Epithelial cell of esophagus (primary cell): ENCODE measurements at regions not wholly inside any gene's neighbourhood (a gene's known extent, or its start where the extent isn't known, plus 50 kb on each side); places are given as distances from the start of the nearest gene placed in this dataset.
A peak's percentile ranks its signal among the peaks of the same experiment; 100 is the strongest.

Experiments used
- DNase-seq: peaks from one replicate; pipeline ENCODE4 v3.0.0; 2010; ENCODE audit warnings: low read depth
- H3K4me3 ChIP-seq: 2 replicates; pipeline ENCODE4 v1.5.1; 2011; ENCODE audit warnings: mild to moderate bottlenecking, low read length, control low read depth
- TF ChIP-seq, protein P1 (sequence below): IDR thresholded peaks from 2 replicates; pipeline ENCODE4 v1.5.1; 2011; ENCODE audit warnings: low read depth, mild to moderate bottlenecking, low read length, control low read depth, inconsistent platforms; ENCODE audit not compliant: insufficient read depth; ENCODE audit errors: missing control alignments

DNA sequence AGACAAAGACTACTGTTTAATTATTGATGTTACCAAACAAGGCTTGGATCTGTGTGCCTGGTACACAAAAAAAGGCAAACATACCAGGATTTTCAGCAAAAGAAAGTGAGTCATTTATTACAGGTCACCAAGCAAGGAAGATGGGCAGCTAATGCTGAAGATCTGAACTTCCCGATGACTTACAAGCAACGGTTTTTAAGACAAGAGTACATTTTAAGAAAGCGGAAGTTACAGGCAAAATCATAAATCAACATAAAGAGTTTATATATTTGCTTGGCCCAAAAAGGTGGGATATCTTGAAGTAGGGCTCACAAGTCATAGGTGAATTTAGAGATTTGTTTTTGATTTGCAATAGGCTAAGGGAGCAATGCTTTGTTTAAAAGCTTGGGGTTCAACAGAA is 125.4 kb upstream of the SPATA16 start:
- no peak for DNase-seq
- TF ChIP-seq, protein P1, sequence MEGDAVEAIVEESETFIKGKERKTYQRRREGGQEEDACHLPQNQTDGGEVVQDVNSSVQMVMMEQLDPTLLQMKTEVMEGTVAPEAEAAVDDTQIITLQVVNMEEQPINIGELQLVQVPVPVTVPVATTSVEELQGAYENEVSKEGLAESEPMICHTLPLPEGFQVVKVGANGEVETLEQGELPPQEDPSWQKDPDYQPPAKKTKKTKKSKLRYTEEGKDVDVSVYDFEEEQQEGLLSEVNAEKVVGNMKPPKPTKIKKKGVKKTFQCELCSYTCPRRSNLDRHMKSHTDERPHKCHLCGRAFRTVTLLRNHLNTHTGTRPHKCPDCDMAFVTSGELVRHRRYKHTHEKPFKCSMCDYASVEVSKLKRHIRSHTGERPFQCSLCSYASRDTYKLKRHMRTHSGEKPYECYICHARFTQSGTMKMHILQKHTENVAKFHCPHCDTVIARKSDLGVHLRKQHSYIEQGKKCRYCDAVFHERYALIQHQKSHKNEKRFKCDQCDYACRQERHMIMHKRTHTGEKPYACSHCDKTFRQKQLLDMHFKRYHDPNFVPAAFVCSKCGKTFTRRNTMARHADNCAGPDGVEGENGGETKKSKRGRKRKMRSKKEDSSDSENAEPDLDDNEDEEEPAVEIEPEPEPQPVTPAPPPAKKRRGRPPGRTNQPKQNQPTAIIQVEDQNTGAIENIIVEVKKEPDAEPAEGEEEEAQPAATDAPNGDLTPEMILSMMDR = no peak
- H3K4me3 ChIP-seq = no peak overlapping the region

DNA sequence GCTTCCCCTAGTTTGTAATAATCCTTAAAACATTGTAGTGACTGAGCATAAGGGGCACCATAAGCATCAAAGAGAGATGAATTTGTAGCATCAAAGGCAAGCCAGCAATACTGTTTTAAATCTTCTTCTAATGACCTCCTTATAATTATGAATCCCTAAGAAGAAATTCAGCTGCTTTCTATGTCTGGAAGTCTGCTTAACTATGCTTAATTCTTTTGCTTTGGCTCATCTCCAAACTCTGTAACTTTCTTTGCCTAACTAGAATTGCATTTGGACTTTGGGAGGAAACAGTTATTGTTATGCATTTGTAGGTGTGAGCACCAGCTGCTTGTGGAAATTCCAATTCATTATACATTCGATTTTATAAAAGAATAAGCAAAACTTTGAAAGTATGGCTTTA is 117.7 kb upstream of the SPATA16 start:
- no peak overlapping the region for H3K4me3 ChIP-seq
- TF ChIP-seq, protein P1 = no peak
- no peak for DNase-seq

DNA sequence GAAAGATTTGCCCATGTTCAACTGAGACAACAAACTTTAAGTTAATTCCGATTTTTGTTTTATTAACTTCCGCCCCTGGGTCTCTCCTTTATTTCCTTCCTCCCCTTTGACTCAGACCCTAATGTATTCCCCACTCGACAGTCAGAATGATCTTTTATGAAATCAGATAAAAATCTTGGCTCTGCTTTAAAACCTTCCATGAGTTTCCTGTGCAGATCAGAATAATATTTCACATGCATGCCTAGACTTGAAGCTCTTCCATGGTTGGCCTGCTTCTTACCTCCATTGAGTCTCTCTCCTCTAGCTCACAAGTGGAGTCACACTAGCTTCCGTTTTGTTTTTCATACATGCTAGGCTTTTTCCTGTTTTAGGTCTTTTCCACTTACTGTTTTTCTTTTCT is 116.8 kb upstream of the SPATA16 start:
- no peak overlapping the region for H3K4me3 ChIP-seq
- peak; percentile 9 for DNase-seq
- TF ChIP-seq, protein P1 = no peak

DNA sequence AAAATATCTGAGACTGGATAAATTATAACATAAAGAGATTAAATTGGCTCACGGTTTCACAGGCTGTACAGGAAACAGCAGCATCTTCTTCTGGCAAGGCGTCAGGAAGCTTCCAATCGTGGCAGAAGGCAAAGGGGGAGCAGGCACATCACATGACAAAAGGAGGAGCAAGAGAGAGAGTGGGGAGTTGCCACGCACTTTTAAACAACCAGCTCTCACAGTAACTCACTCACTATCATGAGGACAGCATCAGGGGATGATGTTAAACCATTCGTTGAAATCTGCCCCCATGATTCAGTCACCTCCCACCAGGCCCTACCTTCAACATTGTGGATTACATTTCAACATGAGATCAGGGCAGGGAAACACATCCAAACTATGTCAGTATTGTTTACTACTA is 114.5 kb upstream of the SPATA16 start:
- TF ChIP-seq, protein P1 = no peak
- no peak for DNase-seq
- no peak overlapping the region for H3K4me3 ChIP-seq

DNA sequence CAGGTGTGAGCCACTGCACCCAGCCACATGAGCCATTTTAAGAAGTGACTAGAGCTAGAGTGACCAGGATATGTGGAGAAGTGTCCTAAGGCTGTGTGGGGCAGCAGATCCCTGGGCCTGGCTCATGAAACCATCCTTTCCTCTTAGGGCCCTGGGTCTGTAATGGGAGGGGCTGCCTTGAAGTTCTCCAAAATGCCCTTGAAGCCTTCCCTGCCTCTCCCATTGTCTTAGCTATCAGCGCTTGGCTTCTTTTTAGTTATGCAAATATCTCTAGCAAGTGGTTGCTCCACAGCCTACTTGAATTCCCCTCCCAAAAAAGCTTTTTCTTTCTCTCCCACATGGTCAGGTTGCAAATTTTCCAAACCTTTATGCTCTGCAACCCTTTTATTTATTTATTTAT is 112.4 kb upstream of the SPATA16 start:
- no peak overlapping the region for H3K4me3 ChIP-seq
- TF ChIP-seq, protein P1 = no peak
- no peak for DNase-seq

DNA sequence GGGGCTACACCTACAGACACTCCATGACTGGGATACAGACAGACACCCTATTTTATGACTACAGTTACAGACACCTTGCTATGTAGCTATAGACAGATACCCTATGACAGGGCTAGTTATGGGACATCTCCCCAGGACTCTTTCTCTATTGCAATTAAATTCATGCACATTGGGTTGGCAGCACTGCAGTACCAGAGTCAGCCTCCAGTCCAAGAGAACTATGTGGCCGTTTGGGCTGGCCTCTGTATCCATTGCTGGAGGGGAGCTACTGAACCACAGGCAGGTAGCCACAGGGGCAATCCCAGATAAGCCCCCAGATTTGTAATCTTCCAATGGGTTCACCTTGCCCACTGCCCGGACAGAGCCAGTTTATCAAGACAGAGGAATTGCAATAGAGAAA is 108.4 kb upstream of the SPATA16 start:
- H3K4me3 ChIP-seq = no peak overlapping the region
- DNase-seq = no peak
- TF ChIP-seq, protein P1 = peak; percentile 3

DNA sequence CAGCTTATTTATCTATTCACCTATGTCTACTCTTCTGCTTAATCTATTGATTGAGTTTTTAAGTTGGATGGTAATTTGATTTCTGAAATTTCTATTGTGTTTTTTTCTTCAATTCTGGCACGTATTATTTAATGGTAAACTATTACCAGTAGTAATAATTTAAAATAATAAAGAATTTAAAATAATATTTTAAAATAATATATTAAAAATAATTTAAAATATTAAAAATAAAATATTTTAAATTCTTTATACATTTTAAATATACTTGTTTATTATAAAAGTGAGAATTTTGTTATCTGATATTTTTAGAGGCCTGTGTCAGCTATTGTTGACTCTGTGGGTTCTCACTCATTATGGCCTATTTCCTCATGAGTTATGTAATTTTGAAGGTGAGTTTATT is 100.7 kb upstream of the SPATA16 start:
- no peak overlapping the region for H3K4me3 ChIP-seq
- no peak for DNase-seq
- TF ChIP-seq, protein P1 = no peak
